ENCODE measurements at regions not wholly inside any gene's neighbourhood (a gene's known extent, or its start where the extent isn't known, plus 50 kb on each side); places are given as distances from the start of the nearest gene placed in this dataset.

- H3K4me1 ChIP-seq (ENCODE audit: control insufficient read depth, insufficient read depth, low read length): no peaks in the 10 kb centered on the region
- no peaks in the 10 kb centered on the region for H3K27me3 ChIP-seq (ENCODE audit: control insufficient read depth, insufficient read depth, low read length, poor library complexity, severe bottlenecking)
- no peaks in the 10 kb centered on the region for H3K27me3 Mint-ChIP-seq (ENCODE audit: insufficient read depth)
- H3K4me1 Mint-ChIP-seq: peaks cover 14% of the 10 kb centered on the region
- no peaks in the 10 kb centered on the region for H3K36me3 Mint-ChIP-seq (ENCODE audit: low read depth)
- 82 to 88% methylated on average over 7 to 14 of the region's 14 CpGs for WGBS, 2 experiments (ENCODE audit: insufficient coverage in 1 of 2, insufficient read length in 1 of 2)
- H3K36me3 ChIP-seq (ENCODE audit: control insufficient read depth, insufficient read depth, low read length): no peaks in the 10 kb centered on the region
- H3K27ac ChIP-seq (ENCODE audit: low read depth, low read length): no peak overlapping the region
- H3K4me3 ChIP-seq (ENCODE audit: low read length): no peak overlapping the region
- no peaks in the 10 kb centered on the region for H3K9me3 ChIP-seq (ENCODE audit: control insufficient read depth, low read length)
- no peak overlapping the region for H3K9ac ChIP-seq (ENCODE audit: extremely low read depth, low read length, poor library complexity, severe bottlenecking)
- H3K4me3 Mint-ChIP-seq: no peak overlapping the region
- no peak for TF ChIP-seq CTCF (conservative IDR thresholded peaks at IDR 0.05)
- peaks cover 4% of the 10 kb centered on the region for H3K9me3 Mint-ChIP-seq
- H3K27ac Mint-ChIP-seq: no peak overlapping the region
- peak; percentile 58 for DNase-seq
Measured at GRCh38 chr6:30806581-30807183, 62.3 kb upstream of the IER3 start.

- no peak for DNase-seq
- no peaks in the 10 kb centered on the region for H3K36me3 ChIP-seq (ENCODE audit: control insufficient read depth, insufficient read depth, low read length)
- H3K36me3 Mint-ChIP-seq (ENCODE audit: low read depth): no peaks in the 10 kb centered on the region
- 95 to 100% methylated on average over 1 of the region's 1 CpG for WGBS, 2 experiments (ENCODE audit: insufficient coverage in 1 of 2, insufficient read length in 1 of 2)
- peaks cover 4% of the 10 kb centered on the region for H3K9me3 Mint-ChIP-seq
- H3K27ac ChIP-seq (ENCODE audit: low read depth, low read length): no peak overlapping the region
- no peak overlapping the region for H3K27ac Mint-ChIP-seq
- no peak overlapping the region for H3K4me3 ChIP-seq (ENCODE audit: low read length)
- no peaks in the 10 kb centered on the region for H3K9me3 ChIP-seq (ENCODE audit: control insufficient read depth, low read length)
- no peaks in the 10 kb centered on the region for H3K27me3 ChIP-seq (ENCODE audit: control insufficient read depth, insufficient read depth, low read length, poor library complexity, severe bottlenecking)
- no peak overlapping the region for H3K9ac ChIP-seq (ENCODE audit: extremely low read depth, low read length, poor library complexity, severe bottlenecking)
- TF ChIP-seq CTCF (conservative IDR thresholded peaks at IDR 0.05): no peak
- H3K4me1 ChIP-seq (ENCODE audit: control insufficient read depth, insufficient read depth, low read length): no peaks in the 10 kb centered on the region
- no peak overlapping the region for H3K4me3 Mint-ChIP-seq
- no peaks in the 10 kb centered on the region for H3K4me1 Mint-ChIP-seq
- no peaks in the 10 kb centered on the region for H3K27me3 Mint-ChIP-seq (ENCODE audit: insufficient read depth)
Measured at GRCh38 chr6:30804333-30804732, 60.0 kb upstream of the IER3 start.

- Histone ChIP-seq H3K36me3 (ENCODE audit: control insufficient read depth, insufficient read depth, low read length) (no peaks in the 10 kb centered on the region), H3K4me1 (ENCODE audit: control insufficient read depth, insufficient read depth, low read length) (no peaks in the 10 kb centered on the region), H3K27me3 (ENCODE audit: control insufficient read depth, insufficient read depth, low read length, poor library complexity, severe bottlenecking) (no peaks in the 10 kb centered on the region), H3K9ac (ENCODE audit: extremely low read depth, low read length, poor library complexity, severe bottlenecking) (no peak overlapping the region), H3K27ac (ENCODE audit: low read depth, low read length) (no peak overlapping the region), H3K4me3 (ENCODE audit: low read length) (no peak overlapping the region), H3K9me3 (ENCODE audit: control insufficient read depth, low read length) (no peaks in the 10 kb centered on the region)
- WGBS, 2 experiments (ENCODE audit: insufficient coverage in 1 of 2, insufficient read length in 1 of 2): 95% methylated on average over 1 of the region's 1 CpG; no CpG with 5 or more reads in 1 of the 2 experiments
- no peaks in the 10 kb centered on the region for H3K36me3 Mint-ChIP-seq (ENCODE audit: low read depth)
- no peak for DNase-seq
- H3K4me1 Mint-ChIP-seq: no peaks in the 10 kb centered on the region
- no peak overlapping the region for H3K27ac Mint-ChIP-seq
- H3K4me3 Mint-ChIP-seq: no peak overlapping the region
- peaks cover 4% of the 10 kb centered on the region for H3K9me3 Mint-ChIP-seq
- no peak for TF ChIP-seq CTCF (conservative IDR thresholded peaks at IDR 0.05)
- peaks cover 2% of the 10 kb centered on the region for H3K27me3 Mint-ChIP-seq (ENCODE audit: insufficient read depth)
Measured at GRCh38 chr6:30802731-30803130, 58.4 kb upstream of the IER3 start.
